MM.1S (cell line): ENCODE measurements at regions not wholly inside any gene's neighbourhood (a gene's known extent, or its start where the extent isn't known, plus 50 kb on each side); places are given as distances from the start of the nearest gene placed in this dataset.

ENCODE experiments used
- EZH2 ChIP-seq: fragments of 300-600 bp; sonication (generic); optimal IDR thresholded peaks from 2 replicates; pipeline ENCODE3; 2017; ENCODE audit warnings: low read depth, mild to moderate bottlenecking, antibody characterized with exemption, low read length, mixed read lengths
- TF ChIP-seq, protein P1 (sequence below): fragments of 300-600 bp; sonication (generic); IDR thresholded peaks from 2 replicates; pipeline ENCODE4 v1.5.1; 2016; ENCODE audit warnings: antibody characterized with exemption, low read length, mixed read lengths

DNA sequence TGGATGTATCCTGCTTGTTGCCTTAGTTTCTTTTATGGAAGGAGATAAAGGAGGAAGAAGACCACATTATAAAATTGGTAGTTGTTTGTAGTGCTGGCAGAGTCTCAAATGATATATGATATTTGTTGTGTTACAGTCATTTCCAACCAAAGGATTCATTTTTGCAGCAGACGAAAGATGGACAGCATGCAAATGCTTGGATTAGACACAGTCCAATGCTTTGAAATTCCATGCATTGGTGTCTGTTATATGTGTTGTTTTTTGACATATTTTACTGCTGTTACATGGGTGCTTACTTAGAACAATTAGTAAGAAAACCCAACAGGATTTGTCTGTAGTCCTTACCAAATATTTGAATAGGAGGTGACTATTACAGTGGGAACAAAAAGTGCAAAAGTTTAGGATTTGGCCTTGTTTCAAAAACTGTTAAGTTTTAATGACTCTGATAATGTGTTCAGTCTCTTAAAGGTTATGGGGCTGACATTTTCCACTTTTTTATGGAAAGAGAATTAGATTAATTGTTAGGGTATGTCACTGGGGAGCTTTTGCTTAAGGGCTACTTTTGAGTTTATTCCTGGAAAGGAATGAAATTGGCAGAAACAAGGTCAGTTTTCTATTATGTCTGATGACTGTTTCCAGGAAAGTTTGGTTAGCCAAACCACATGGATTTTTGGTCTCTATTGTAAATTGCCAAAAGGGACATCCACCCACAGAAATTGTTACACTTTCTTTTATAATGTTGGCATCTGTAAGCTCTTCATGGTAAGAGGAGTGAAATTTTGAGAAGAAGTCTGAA lies 229.4 kb upstream of the MMADHC start:
- TF ChIP-seq, protein P1, sequence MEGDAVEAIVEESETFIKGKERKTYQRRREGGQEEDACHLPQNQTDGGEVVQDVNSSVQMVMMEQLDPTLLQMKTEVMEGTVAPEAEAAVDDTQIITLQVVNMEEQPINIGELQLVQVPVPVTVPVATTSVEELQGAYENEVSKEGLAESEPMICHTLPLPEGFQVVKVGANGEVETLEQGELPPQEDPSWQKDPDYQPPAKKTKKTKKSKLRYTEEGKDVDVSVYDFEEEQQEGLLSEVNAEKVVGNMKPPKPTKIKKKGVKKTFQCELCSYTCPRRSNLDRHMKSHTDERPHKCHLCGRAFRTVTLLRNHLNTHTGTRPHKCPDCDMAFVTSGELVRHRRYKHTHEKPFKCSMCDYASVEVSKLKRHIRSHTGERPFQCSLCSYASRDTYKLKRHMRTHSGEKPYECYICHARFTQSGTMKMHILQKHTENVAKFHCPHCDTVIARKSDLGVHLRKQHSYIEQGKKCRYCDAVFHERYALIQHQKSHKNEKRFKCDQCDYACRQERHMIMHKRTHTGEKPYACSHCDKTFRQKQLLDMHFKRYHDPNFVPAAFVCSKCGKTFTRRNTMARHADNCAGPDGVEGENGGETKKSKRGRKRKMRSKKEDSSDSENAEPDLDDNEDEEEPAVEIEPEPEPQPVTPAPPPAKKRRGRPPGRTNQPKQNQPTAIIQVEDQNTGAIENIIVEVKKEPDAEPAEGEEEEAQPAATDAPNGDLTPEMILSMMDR, result no peak
- TF ChIP-seq EZH2, result no peak
